OCI-LY1 (cell line): ENCODE measurements at regions not wholly inside any gene's neighbourhood (a gene's known extent, or its start where the extent isn't known, plus 50 kb on each side); places are given as distances from the start of the nearest gene placed in this dataset.

Experiments
- EZH2 ChIP-seq: fragments of 200-600 bp; sonication (generic), shearing (Covaris generic); IDR thresholded peaks from 2 replicates; pipeline ENCODE4 v1.8.0; 2017; ENCODE audit warnings: borderline replicate concordance, mixed run types, mild to moderate bottlenecking, antibody characterized with exemption, low read length, moderate library complexity, mixed read lengths
- TF ChIP-seq, protein P1 (sequence below): fragments of 200-600 bp; sonication (generic), shearing (Covaris generic); IDR thresholded peaks from 2 replicates; pipeline ENCODE4 v1.5.1; 2017; ENCODE audit warnings: mild to moderate bottlenecking, antibody characterized with exemption, low read length, moderate library complexity, mixed read lengths

DNA sequence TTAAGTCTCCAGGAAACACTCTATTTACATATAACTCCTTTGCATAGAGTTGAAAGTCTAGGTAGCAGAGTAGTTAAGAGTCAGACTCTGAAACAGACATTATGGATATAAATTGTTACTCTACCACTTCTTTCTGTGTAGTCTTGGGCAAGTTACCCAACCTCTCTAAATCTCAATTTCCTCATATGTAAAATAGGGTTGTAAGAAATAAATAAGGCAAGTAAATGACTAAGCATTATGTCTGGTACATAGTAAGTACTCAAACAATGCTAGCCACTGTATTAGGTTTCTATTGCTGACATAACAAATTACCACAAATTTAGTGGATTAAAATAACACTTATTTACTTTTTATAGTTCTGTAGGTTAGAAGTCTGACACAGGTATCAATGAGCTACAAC lies 394.1 kb downstream of the PRDM5 start:
- TF ChIP-seq, protein P1, sequence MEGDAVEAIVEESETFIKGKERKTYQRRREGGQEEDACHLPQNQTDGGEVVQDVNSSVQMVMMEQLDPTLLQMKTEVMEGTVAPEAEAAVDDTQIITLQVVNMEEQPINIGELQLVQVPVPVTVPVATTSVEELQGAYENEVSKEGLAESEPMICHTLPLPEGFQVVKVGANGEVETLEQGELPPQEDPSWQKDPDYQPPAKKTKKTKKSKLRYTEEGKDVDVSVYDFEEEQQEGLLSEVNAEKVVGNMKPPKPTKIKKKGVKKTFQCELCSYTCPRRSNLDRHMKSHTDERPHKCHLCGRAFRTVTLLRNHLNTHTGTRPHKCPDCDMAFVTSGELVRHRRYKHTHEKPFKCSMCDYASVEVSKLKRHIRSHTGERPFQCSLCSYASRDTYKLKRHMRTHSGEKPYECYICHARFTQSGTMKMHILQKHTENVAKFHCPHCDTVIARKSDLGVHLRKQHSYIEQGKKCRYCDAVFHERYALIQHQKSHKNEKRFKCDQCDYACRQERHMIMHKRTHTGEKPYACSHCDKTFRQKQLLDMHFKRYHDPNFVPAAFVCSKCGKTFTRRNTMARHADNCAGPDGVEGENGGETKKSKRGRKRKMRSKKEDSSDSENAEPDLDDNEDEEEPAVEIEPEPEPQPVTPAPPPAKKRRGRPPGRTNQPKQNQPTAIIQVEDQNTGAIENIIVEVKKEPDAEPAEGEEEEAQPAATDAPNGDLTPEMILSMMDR, result no peak
- no peak for TF ChIP-seq EZH2
